ENCODE measurements at regions not wholly inside any gene's neighbourhood (a gene's known extent, or its start where the extent isn't known, plus 50 kb on each side); places are given as distances from the start of the nearest gene placed in this dataset.

GRCh38 chr4:154005171-154005520, 216.3 kb upstream of the SFRP2 start:
- no peak for TF ChIP-seq CTCF (IDR thresholded peaks at IDR 0.05; ENCODE audit: low read depth, low read length)
- TF ChIP-seq MYC (IDR thresholded peaks at IDR 0.05; ENCODE audit: low read depth, low read length) = no peak
- no peak for TF ChIP-seq MAX (IDR thresholded peaks at IDR 0.05; ENCODE audit: low read depth, low read length)
- TF ChIP-seq POLR2A (IDR thresholded peaks at IDR 0.05; ENCODE audit: extremely low read depth, insufficient read length) = no peak
- no peak overlapping the region for H3K4me3 ChIP-seq (ENCODE audit: low read depth, low read length)
- no peak for DNase-seq (ENCODE audit: low read depth)

GRCh38 chr4:154004507-154005170, 215.8 kb upstream of the SFRP2 start:
- TF ChIP-seq MAX (IDR thresholded peaks at IDR 0.05; ENCODE audit: low read depth, low read length) (no peak), POLR2A (IDR thresholded peaks at IDR 0.05; ENCODE audit: extremely low read depth, insufficient read length) (no peak), CTCF (IDR thresholded peaks at IDR 0.05; ENCODE audit: low read depth, low read length) (no peak), MYC (IDR thresholded peaks at IDR 0.05; ENCODE audit: low read depth, low read length) (no peak)
- DNase-seq (ENCODE audit: low read depth) = no peak
- no peak overlapping the region for H3K4me3 ChIP-seq (ENCODE audit: low read depth, low read length)

- TF ChIP-seq MYC (IDR thresholded peaks at IDR 0.05; ENCODE audit: low read depth, low read length) = no peak
- TF ChIP-seq CTCF (IDR thresholded peaks at IDR 0.05; ENCODE audit: low read depth, low read length) = no peak
- no peak for TF ChIP-seq POLR2A (IDR thresholded peaks at IDR 0.05; ENCODE audit: extremely low read depth, insufficient read length)
- no peak for TF ChIP-seq MAX (IDR thresholded peaks at IDR 0.05; ENCODE audit: low read depth, low read length)
- H3K4me3 ChIP-seq (ENCODE audit: low read depth, low read length) = no peak overlapping the region
- DNase-seq (ENCODE audit: low read depth) = no peak
These were observed 215.1 kb upstream of the SFRP2 start for GRCh38 chr4:154004016-154004415.

- TF ChIP-seq CTCF (IDR thresholded peaks at IDR 0.05; ENCODE audit: low read depth, low read length) = no peak
- TF ChIP-seq MYC (IDR thresholded peaks at IDR 0.05; ENCODE audit: low read depth, low read length) = no peak
- no peak for TF ChIP-seq MAX (IDR thresholded peaks at IDR 0.05; ENCODE audit: low read depth, low read length)
- no peak for TF ChIP-seq POLR2A (IDR thresholded peaks at IDR 0.05; ENCODE audit: extremely low read depth, insufficient read length)
- H3K4me3 ChIP-seq (ENCODE audit: low read depth, low read length) = no peak overlapping the region
- no peak for DNase-seq (ENCODE audit: low read depth)
These were observed 214.5 kb upstream of the SFRP2 start for GRCh38 chr4:154003378-154003777.

- DNase-seq (ENCODE audit: low read depth) = no peak
- no peak overlapping the region for H3K4me3 ChIP-seq (ENCODE audit: low read depth, low read length)
- TF ChIP-seq MYC (IDR thresholded peaks at IDR 0.05; ENCODE audit: low read depth, low read length) (no peak), MAX (IDR thresholded peaks at IDR 0.05; ENCODE audit: low read depth, low read length) (no peak), POLR2A (IDR thresholded peaks at IDR 0.05; ENCODE audit: extremely low read depth, insufficient read length) (no peak)
These were observed 212.3 kb upstream of the SFRP2 start for GRCh38 chr4:154001193-154001592.

GRCh38 chr4:153997516-153997915, 208.6 kb upstream of the SFRP2 start:
- H3K4me3 ChIP-seq (ENCODE audit: low read depth, low read length) = no peak overlapping the region
- no peak for DNase-seq (ENCODE audit: low read depth)
- TF ChIP-seq CTCF (IDR thresholded peaks at IDR 0.05; ENCODE audit: low read depth, low read length) = no peak
- TF ChIP-seq POLR2A (IDR thresholded peaks at IDR 0.05; ENCODE audit: extremely low read depth, insufficient read length) = no peak
- TF ChIP-seq MAX (IDR thresholded peaks at IDR 0.05; ENCODE audit: low read depth, low read length) = no peak
- TF ChIP-seq MYC (IDR thresholded peaks at IDR 0.05; ENCODE audit: low read depth, low read length) = no peak

All from NB4 (cell line).